Parathyroid adenoma (tissue), 2 donors: ENCODE measurements at regions not wholly inside any gene's neighbourhood (a gene's known extent, or its start where the extent isn't known, plus 50 kb on each side); places are given as distances from the start of the nearest gene placed in this dataset.

ENCODE experiments used
- H2AFZ ChIP-seq: fragments of 300-600 bp; sonication (generic); one replicate; pipeline ENCODE4 v1.7.0; 2017; ENCODE audit warnings: antibody characterized with exemption, mild to moderate bottlenecking
- H3K27ac ChIP-seq: fragments of 300-600 bp; sonication (generic); one replicate; pipeline ENCODE4 v1.7.0; 2017
- H3K27me3 ChIP-seq: fragments of 300-600 bp; sonication (generic); one replicate; pipeline ENCODE4 v1.7.0; 2017; ENCODE audit warnings: low read length; ENCODE audit not compliant: control insufficient read depth, insufficient read depth
- H3K36me3 ChIP-seq: fragments of 300-600 bp; sonication (generic); one replicate; pipeline ENCODE4 v1.7.0; 2017; ENCODE audit warnings: low read length; ENCODE audit not compliant: control insufficient read depth, insufficient read depth
- H3K4me1 ChIP-seq: fragments of 300-600 bp; sonication (generic); one replicate; pipeline ENCODE4 v1.7.0; 2017; ENCODE audit warnings: control low read depth
- H3K4me2 ChIP-seq: fragments of 300-600 bp; sonication (generic); one replicate; pipeline ENCODE4 v1.7.0; 2017; ENCODE audit warnings: low read length
- H3K4me3 ChIP-seq: fragments of 300-600 bp; sonication (generic); one replicate; pipeline ENCODE4 v1.7.0; 2017; ENCODE audit warnings: low read depth, low read length
- H3K79me2 ChIP-seq: fragments of 300-600 bp; sonication (generic); one replicate; pipeline ENCODE4 v1.7.0; 2017; ENCODE audit warnings: control low read depth
- H3K9ac ChIP-seq: fragments of 300-600 bp; sonication (generic); one replicate; pipeline ENCODE4 v1.7.0; 2017; ENCODE audit warnings: mild to moderate bottlenecking
- H3K9me3 ChIP-seq: fragments of 300-600 bp; sonication (generic); one replicate; pipeline ENCODE4 v1.7.0; 2017; ENCODE audit warnings: low read length; ENCODE audit not compliant: control insufficient read depth
- TF ChIP-seq, protein P1 (sequence below): fragments of 300-600 bp; sonication (generic); IDR thresholded peaks from one replicate; pipeline ENCODE4 v1.7.0; 2017; ENCODE audit warnings: antibody characterized with exemption, mild to moderate bottlenecking
- donor health status: primary hyperparathyroidism.

DNA sequence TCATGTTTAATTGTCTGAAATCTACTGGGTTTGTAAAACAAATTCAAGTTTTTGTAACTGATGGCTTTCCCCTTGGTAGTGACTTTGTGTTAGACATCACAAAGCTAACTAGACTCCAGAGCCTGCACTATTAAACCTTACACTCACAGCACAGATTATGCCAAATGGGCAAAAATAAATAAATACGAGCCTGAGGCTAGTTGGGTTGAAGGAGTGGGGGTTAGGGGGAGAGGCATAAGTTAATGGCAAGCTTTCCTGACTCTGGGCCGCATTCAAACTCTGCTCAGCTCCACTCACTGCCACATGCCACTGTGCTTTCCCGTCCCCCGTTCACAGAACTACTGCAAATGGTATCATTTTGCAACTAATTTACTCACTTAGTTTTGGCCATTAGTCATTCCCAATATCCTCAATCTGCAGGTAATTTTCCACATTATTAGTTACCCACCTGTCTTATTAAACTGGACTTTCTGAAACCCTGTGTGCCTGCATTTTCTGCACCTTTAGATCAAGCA lies 1079.9 kb upstream of the PIK3C3 start:
- no peak overlapping the region for H3K4me2 ChIP-seq
- no peaks in the 10 kb centered on the region for H3K79me2 ChIP-seq
- no peaks in the 10 kb centered on the region for H3K4me1 ChIP-seq
- H2AFZ ChIP-seq = no peak overlapping the region
- no peaks in the 10 kb centered on the region for H3K36me3 ChIP-seq
- TF ChIP-seq, protein P1, sequence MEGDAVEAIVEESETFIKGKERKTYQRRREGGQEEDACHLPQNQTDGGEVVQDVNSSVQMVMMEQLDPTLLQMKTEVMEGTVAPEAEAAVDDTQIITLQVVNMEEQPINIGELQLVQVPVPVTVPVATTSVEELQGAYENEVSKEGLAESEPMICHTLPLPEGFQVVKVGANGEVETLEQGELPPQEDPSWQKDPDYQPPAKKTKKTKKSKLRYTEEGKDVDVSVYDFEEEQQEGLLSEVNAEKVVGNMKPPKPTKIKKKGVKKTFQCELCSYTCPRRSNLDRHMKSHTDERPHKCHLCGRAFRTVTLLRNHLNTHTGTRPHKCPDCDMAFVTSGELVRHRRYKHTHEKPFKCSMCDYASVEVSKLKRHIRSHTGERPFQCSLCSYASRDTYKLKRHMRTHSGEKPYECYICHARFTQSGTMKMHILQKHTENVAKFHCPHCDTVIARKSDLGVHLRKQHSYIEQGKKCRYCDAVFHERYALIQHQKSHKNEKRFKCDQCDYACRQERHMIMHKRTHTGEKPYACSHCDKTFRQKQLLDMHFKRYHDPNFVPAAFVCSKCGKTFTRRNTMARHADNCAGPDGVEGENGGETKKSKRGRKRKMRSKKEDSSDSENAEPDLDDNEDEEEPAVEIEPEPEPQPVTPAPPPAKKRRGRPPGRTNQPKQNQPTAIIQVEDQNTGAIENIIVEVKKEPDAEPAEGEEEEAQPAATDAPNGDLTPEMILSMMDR = no peak
- H3K9ac ChIP-seq = no peak overlapping the region
- no peak overlapping the region for H3K4me3 ChIP-seq
- H3K27ac ChIP-seq = no peak overlapping the region
- H3K9me3 ChIP-seq = no peaks in the 10 kb centered on the region
- H3K27me3 ChIP-seq = no peaks in the 10 kb centered on the region

DNA sequence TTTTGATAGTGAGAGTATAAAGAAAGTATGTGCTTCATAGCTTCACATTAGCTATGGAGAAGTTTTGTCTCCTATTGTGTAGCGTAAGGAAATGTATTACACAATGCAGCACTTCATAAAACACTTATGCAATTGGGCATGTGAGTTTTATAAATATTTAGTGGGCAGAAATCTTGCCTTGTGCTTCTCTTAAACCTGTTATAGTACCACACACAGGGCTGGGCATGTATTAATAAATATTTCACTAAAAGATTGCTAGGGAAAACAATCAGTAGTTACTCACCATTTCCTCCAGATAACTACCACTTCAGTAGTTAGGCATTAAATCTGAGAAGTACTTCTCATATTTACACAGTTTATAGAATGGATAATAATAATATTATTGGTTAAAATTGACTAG lies 1080.8 kb upstream of the PIK3C3 start:
- H3K4me1 ChIP-seq = no peaks in the 10 kb centered on the region
- H2AFZ ChIP-seq = no peak overlapping the region
- H3K27me3 ChIP-seq = no peaks in the 10 kb centered on the region
- H3K36me3 ChIP-seq = no peaks in the 10 kb centered on the region
- no peak overlapping the region for H3K9ac ChIP-seq
- H3K4me3 ChIP-seq = no peak overlapping the region
- no peak overlapping the region for H3K4me2 ChIP-seq
- no peak overlapping the region for H3K27ac ChIP-seq
- TF ChIP-seq, protein P1 = no peak
- no peaks in the 10 kb centered on the region for H3K79me2 ChIP-seq
- no peaks in the 10 kb centered on the region for H3K9me3 ChIP-seq

DNA sequence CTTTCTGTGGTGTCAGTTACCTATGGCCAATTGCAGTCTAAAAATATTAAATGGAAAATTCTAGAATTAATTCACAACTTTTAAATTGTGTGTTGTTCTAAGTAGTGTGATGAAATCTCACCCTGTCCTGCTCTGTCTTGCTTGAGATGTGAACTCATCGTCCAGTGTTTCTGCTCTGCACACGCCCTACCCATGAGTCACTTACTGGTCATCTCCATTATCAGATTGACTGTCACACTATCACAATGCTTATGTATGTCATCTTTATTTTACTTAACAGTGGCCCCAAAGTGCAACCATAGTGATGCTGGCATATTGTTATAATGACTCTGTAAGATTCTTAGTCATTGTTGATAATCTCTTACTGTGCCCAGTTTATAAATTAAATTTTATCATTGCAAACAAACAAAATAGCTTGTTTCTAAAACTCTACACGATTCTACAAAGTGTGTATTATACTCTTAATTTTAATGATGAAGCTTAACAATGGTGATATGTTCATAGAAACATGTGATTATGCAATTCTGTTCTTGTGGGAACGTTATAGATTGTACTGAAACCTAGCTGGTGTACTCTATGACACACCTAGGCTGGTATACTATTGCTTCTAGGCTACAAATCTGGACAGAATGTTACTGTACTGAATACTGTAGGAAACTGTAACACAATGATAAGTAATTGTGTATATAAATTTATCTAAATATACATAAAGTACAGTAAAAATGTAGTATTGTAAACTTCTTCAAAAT lies 1086.8 kb upstream of the PIK3C3 start:
- Histone ChIP-seq H3K27ac (no peak overlapping the region), H2AFZ (no peak overlapping the region), H3K9ac (no peak overlapping the region), H3K4me1 (no peaks in the 10 kb centered on the region), H3K9me3 (no peaks in the 10 kb centered on the region), H3K4me2 (no peak overlapping the region), H3K36me3 (no peaks in the 10 kb centered on the region), H3K4me3 (no peak overlapping the region), H3K79me2 (no peaks in the 10 kb centered on the region), H3K27me3 (no peaks in the 10 kb centered on the region)
- TF ChIP-seq, protein P1 = no peak

DNA sequence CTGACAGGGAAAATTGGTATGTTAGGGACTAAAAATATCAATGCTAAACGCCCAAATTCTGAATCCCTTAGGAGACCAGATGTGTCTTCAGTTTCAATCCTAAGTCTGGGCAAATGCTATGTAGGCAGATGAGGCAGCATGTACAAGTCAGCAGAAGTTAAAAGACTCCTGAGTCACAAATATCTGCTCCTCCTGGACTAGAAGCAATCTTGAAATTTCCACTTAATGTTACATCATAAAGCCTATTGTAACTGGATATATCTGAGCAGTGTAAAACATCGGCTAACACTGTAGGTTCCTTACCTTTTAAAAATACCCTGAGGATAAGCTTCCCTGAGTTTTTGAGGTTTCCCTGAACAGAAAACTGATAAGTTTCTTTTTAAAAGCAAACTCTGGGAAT lies 1087.6 kb upstream of the PIK3C3 start:
- TF ChIP-seq, protein P1 = no peak
- H2AFZ ChIP-seq = no peak overlapping the region
- H3K4me1 ChIP-seq = no peaks in the 10 kb centered on the region
- no peak overlapping the region for H3K4me2 ChIP-seq
- H3K36me3 ChIP-seq = no peaks in the 10 kb centered on the region
- H3K4me3 ChIP-seq = no peak overlapping the region
- H3K9ac ChIP-seq = no peak overlapping the region
- no peaks in the 10 kb centered on the region for H3K79me2 ChIP-seq
- no peak overlapping the region for H3K27ac ChIP-seq
- no peaks in the 10 kb centered on the region for H3K27me3 ChIP-seq
- no peaks in the 10 kb centered on the region for H3K9me3 ChIP-seq

DNA sequence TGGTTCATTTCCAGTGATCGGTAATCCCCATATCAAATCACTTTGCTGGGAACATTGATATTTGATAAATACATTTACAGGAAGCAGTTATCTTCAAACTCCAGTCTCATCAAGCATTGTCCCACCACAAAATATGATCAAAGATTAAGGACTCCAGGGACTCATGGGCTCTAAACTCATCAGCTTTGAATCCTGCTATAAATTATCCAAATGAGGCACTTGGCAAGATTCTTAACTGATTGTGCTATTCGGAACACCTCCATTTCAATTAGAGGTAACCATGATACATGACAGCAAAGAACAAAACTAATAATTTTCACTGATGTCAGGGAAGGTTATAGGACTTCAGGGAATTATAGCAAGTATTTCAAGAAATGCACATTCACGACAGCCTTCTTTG lies 1088.1 kb upstream of the PIK3C3 start:
- H2AFZ ChIP-seq = no peak overlapping the region
- H3K4me2 ChIP-seq = no peak overlapping the region
- no peak overlapping the region for H3K4me3 ChIP-seq
- H3K4me1 ChIP-seq = no peaks in the 10 kb centered on the region
- H3K9me3 ChIP-seq = no peaks in the 10 kb centered on the region
- TF ChIP-seq, protein P1 = no peak
- no peak overlapping the region for H3K27ac ChIP-seq
- no peaks in the 10 kb centered on the region for H3K79me2 ChIP-seq
- no peaks in the 10 kb centered on the region for H3K27me3 ChIP-seq
- H3K9ac ChIP-seq = no peak overlapping the region
- H3K36me3 ChIP-seq = no peaks in the 10 kb centered on the region
